Colonic mucosa (tissue), 4 donors: ENCODE measurements at regions not wholly inside any gene's neighbourhood (a gene's known extent, or its start where the extent isn't known, plus 50 kb on each side); places are given as distances from the start of the nearest gene placed in this dataset.

Experiments
- DNase-seq: peaks from one replicate; pipeline ENCODE4 v3.0.0-alpha.2; 2020
- H3K27ac ChIP-seq: fragments of 200-600 bp; one replicate; pipeline ENCODE4 v1.8.0; 2021
- H3K27me3 ChIP-seq: fragments of 200-600 bp; one replicate; pipeline ENCODE4 v1.8.0; 2021
- H3K36me3 ChIP-seq: fragments of 200-600 bp; one replicate; pipeline ENCODE4 v1.8.0; 2021
- H3K4me1 ChIP-seq: fragments of 200-600 bp; one replicate; pipeline ENCODE4 v1.8.0; 2021; ENCODE audit warnings: mild to moderate bottlenecking
- H3K4me3 ChIP-seq: fragments of 200-600 bp; one replicate; pipeline ENCODE4 v1.8.0; 2021
- H3K9ac ChIP-seq, 2 donors: one replicate each; pipeline ENCODE4 v1.7.0; 2013; ENCODE audit warnings: control low read depth in 2 of 2, low read depth in 2 of 2, low read length in 2 of 2
- H3K9me3 ChIP-seq: fragments of 200-600 bp; one replicate; pipeline ENCODE4 v1.8.0; 2021
- CTCF ChIP-seq: fragments of 200-600 bp; IDR thresholded peaks from one replicate; pipeline ENCODE4 v1.8.0; 2022; ENCODE audit warnings: antibody characterized with exemption, mild to moderate bottlenecking
- intact Hi-C: fragments of 100-400 bp; cut with DNase I; formaldehyde crosslinking; loops from one replicate; pipeline ENCODE4 v1.14.1; 2022
- donor health status: healthy.
- donor health status: DM: no; HTN: no; CAD: no.
- donor health status: DM: no; HTN: no; CAD: no.

- intact Hi-C loops = no loop called here
- no peaks in the 10 kb centered on the region for H3K4me1 ChIP-seq
- no peaks in the 10 kb centered on the region for H3K9me3 ChIP-seq
- no peak for TF ChIP-seq CTCF
- no peak overlapping the region for H3K9ac ChIP-seq
- no peak overlapping the region for H3K27ac ChIP-seq
- H3K27me3 ChIP-seq = no peaks in the 10 kb centered on the region
- no peak overlapping the region for H3K4me3 ChIP-seq
- peak; percentile 18 for DNase-seq
- H3K36me3 ChIP-seq = no peaks in the 10 kb centered on the region
These were observed 355.8 kb downstream of the MEIS1 start for GRCh38 chr2:66790651-66791181.

DNA sequence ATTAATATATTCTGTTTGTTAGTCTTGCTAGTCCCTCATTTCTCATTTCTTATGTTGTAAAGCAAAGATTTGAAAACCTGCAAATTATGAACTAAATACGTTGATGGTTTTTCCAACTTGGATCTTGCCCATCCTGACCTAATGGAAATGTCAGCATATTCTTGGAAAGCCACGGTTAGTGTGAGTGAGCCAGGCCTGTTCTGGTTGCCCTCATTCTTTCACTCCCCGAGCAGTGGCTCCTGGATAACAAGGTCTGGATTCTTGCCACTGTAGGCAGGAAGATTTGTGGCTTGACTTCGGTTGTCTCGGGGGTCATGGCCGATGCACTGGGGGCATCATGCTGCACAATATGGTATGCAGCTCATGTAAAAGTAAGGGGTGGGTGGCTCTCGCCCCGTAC lies 359.1 kb downstream of the MEIS1 start:
- TF ChIP-seq CTCF = no peak
- H3K27me3 ChIP-seq = no peaks in the 10 kb centered on the region
- H3K4me3 ChIP-seq = no peak overlapping the region
- H3K36me3 ChIP-seq = no peaks in the 10 kb centered on the region
- no peaks in the 10 kb centered on the region for H3K9me3 ChIP-seq
- no peaks in the 10 kb centered on the region for H3K4me1 ChIP-seq
- H3K9ac ChIP-seq = no peak overlapping the region
- no peak overlapping the region for H3K27ac ChIP-seq
- no peak for DNase-seq
- intact Hi-C loops = no loop called here

DNA sequence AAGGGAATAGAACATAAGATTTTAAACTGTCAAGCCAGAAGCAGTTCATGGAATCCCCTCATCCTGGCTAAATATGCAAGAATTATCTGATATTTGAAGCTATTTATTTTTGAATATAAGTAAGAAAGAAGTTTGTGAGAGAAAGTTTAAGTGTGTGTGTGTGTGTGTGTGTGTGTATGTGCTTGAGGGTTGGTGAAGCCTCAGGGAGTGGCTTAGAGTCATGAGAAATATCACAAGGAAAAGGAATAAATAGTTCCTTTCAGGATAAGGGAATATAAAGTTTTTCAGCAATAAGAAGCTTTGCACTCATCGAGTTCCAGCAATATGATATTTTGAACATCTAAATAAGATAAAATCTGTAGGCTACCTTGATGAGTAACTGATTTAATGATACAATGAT lies 359.6 kb downstream of the MEIS1 start:
- Histone ChIP-seq H3K4me1 (no peaks in the 10 kb centered on the region), H3K27me3 (no peaks in the 10 kb centered on the region), H3K9ac (no peak overlapping the region), H3K4me3 (no peak overlapping the region), H3K27ac (no peak overlapping the region), H3K9me3 (no peaks in the 10 kb centered on the region), H3K36me3 (no peaks in the 10 kb centered on the region)
- no peak for TF ChIP-seq CTCF
- intact Hi-C loops = no loop called here
- DNase-seq = no peak

DNA sequence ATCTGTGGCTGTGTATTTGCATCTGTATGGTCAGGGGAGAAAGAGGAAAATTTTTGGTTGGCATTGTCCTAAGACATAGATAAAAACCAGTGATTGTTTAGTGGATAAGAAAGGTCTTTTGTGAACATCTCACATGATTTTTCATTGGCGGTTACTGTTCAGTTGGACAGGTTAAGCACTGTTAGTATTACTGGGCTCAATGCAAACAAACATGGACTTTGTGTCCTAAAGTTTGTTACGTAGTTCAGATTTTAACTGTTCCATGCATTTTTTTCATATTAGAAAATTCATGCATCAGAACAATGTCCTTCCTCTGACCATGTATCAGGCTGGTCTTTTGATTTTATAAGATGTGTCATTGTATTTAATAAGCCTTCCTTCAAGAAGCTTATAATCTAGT lies 368.0 kb downstream of the MEIS1 start:
- no peak for TF ChIP-seq CTCF
- H3K9me3 ChIP-seq = no peaks in the 10 kb centered on the region
- DNase-seq = no peak
- H3K4me1 ChIP-seq = no peaks in the 10 kb centered on the region
- no peak overlapping the region for H3K27ac ChIP-seq
- H3K9ac ChIP-seq = no peak overlapping the region
- no peak overlapping the region for H3K4me3 ChIP-seq
- H3K27me3 ChIP-seq = no peaks in the 10 kb centered on the region
- no peaks in the 10 kb centered on the region for H3K36me3 ChIP-seq
- intact Hi-C loops = no loop called here

GRCh38 chr2:66803726-66804125 lies 368.8 kb downstream of the MEIS1 start:
- Histone ChIP-seq H3K9ac (no peak overlapping the region), H3K4me1 (no peaks in the 10 kb centered on the region), H3K36me3 (no peaks in the 10 kb centered on the region), H3K9me3 (no peaks in the 10 kb centered on the region), H3K27me3 (no peaks in the 10 kb centered on the region), H3K4me3 (no peak overlapping the region), H3K27ac (no peak overlapping the region)
- DNase-seq = no peak
- no peak for TF ChIP-seq CTCF
- intact Hi-C loops = no loop called here
